ENCODE measurements at regions not wholly inside any gene's neighbourhood (a gene's known extent, or its start where the extent isn't known, plus 50 kb on each side); places are given as distances from the start of the nearest gene placed in this dataset.

DNA sequence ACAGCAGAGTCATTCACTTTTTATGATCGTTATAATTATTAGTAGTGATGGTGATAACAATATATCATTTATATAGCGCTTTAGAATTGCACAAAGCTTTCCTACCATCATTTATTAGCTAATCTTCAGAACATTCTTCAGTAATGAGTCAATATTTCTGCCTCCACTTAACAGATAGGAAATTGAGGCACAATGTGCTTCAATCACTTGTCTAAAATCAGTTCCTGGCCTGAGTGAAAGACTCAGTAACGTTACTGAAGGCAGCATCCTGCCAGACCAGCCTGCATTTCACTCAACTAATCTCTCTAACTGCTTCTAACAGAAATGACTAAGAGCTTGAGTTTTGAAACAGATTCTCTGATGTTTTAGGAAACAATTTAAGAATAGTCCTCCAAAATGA, 412.1 kb downstream of the MZT1 start:
- DNase-seq (ENCODE audit: low spot score): no peak
- in situ Hi-C loops (cut with MboI; ENCODE audit: low pct_unique_long_range_greater_than_20kb, low sequenced_read_pairs, unreplicated experiment): no loop called here
- TF ChIP-seq, protein P1, sequence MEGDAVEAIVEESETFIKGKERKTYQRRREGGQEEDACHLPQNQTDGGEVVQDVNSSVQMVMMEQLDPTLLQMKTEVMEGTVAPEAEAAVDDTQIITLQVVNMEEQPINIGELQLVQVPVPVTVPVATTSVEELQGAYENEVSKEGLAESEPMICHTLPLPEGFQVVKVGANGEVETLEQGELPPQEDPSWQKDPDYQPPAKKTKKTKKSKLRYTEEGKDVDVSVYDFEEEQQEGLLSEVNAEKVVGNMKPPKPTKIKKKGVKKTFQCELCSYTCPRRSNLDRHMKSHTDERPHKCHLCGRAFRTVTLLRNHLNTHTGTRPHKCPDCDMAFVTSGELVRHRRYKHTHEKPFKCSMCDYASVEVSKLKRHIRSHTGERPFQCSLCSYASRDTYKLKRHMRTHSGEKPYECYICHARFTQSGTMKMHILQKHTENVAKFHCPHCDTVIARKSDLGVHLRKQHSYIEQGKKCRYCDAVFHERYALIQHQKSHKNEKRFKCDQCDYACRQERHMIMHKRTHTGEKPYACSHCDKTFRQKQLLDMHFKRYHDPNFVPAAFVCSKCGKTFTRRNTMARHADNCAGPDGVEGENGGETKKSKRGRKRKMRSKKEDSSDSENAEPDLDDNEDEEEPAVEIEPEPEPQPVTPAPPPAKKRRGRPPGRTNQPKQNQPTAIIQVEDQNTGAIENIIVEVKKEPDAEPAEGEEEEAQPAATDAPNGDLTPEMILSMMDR (IDR thresholded peaks at IDR 0.05; ENCODE audit: extremely low read depth, insufficient read depth, missing control alignments): no peak

DNA sequence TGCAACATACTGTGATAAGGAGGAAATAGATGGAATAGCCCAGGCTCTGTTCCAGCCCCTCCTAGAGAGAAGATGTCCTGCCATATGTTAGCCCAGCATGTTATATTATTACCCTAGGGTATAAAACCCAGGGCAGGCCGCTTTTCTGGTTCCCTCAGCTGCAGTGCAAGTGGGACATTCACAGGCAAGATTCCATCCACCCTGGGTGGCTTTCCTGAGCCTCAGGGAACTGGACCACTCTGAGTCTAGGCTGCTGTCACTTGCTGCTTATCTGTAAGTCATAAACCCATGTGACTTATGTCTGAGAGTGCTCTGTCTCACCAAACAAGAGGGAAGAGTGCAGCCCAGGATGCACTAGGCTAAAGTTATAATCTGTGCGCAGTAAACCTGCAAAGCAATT, 413.2 kb downstream of the MZT1 start:
- in situ Hi-C loops (cut with MboI; ENCODE audit: low pct_unique_long_range_greater_than_20kb, low sequenced_read_pairs, unreplicated experiment): no loop called here
- no peak for DNase-seq (ENCODE audit: low spot score)
- TF ChIP-seq, protein P1 (IDR thresholded peaks at IDR 0.05; ENCODE audit: extremely low read depth, insufficient read depth, missing control alignments): no peak

DNA sequence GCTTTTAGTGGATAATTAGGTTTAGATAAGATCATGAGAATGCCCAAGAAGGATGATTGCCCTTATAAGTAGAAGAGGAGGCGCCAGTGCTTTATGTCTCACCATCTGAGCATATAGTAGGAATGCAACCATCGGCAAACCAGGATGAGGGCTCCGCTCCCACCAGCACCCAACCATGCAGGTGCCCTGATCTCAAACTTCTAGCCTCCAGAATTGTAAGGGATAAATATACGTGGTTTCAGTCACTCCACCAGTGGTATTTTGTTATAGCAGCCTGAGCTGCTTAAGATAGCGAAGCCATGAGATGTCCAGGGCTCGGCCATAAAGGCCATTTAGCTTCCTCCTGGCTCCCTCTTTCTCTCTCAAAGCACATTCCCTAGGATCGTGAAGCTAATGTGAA, 413.9 kb downstream of the MZT1 start:
- TF ChIP-seq, protein P1 (IDR thresholded peaks at IDR 0.05; ENCODE audit: extremely low read depth, insufficient read depth, missing control alignments): no peak
- DNase-seq (ENCODE audit: low spot score): no peak
- in situ Hi-C loops (cut with MboI; ENCODE audit: low pct_unique_long_range_greater_than_20kb, low sequenced_read_pairs, unreplicated experiment): no loop called here

DNA sequence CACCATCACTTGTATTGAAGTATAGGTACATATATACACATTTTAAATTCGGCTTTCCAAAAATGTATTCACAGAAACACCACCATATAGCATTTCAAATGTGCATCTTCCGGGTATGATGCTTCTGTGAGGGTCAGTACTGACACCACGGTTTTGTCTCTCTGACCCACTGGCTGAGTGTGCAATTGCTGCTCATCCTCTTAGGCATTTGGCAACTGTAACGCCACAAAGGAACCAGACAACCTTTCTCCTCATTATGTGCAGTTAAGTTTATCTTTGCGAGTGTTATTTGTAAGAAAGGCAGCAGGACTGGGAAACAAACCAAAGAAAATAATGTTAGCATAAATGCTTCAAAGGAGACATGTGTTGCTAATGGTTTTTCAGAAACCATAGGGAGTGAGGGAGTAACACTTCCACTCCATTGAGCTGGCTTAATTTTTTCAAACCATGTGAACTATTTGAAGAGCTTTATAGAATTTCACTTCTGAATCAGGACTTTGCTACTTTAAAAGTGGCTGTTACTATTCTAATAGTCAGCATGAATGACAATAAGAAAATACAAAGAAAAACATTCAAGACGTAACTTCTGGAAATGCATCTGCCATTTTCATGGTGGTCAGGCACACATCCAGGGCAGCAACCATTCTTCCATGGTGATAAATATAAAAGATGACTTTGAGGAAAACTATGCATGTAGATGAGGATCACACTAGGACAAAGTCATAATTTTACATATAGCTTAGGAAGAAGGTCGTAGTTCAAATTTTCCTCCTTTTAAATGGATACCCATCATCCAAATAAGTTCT, 423.3 kb downstream of the MZT1 start:
- DNase-seq (ENCODE audit: low spot score): no peak
- in situ Hi-C loops (cut with MboI; ENCODE audit: low pct_unique_long_range_greater_than_20kb, low sequenced_read_pairs, unreplicated experiment): no loop called here

DNA sequence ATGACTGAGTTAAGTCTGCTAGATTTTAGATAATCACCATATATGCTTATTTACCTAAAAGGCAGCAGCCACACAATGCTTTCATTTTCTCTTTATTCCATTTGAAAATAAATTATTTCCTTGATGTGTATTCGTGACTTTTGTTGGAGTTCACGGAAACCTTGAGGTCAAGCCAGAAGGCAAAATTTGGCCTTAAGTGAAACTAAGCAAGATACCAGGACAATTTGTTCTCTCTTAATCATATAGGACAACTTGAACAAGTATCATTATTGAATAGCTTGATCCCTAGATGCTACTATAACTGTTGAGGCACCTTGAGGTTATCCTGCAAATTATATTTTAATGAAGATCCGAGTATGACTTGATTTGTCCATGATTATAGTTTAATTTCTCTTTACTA, 429.2 kb upstream of the DACH1 start:
- TF ChIP-seq, protein P1 (IDR thresholded peaks at IDR 0.05; ENCODE audit: extremely low read depth, insufficient read depth, missing control alignments): no peak
- in situ Hi-C loops (cut with MboI; ENCODE audit: low pct_unique_long_range_greater_than_20kb, low sequenced_read_pairs, unreplicated experiment): no loop called here
- DNase-seq (ENCODE audit: low spot score): no peak

More for the DNA sequence above, 423.3 kb downstream of the MZT1 start:
- TF ChIP-seq, protein P1 (IDR thresholded peaks at IDR 0.05; ENCODE audit: extremely low read depth, insufficient read depth, missing control alignments): no peak

DNA sequence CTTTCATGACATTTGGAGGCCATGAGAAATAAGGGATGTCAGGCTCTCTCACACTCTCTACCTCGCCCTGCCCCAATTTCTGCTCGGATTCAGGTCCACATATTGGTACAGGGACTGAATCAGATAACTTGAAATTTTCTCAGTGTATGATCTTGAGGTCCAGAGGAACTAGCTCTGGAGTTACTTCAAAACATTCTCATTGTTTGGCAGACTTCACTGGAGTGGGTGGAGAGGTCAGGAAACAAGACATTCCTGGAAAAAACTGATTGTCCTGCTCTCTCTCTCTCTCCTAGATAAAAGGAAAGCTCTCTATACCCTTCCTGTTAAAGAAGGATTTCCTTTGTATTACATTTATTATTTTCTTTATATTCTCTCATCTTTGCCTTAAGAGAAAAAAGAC, 428.1 kb upstream of the DACH1 start:
- TF ChIP-seq, protein P1 (IDR thresholded peaks at IDR 0.05; ENCODE audit: extremely low read depth, insufficient read depth, missing control alignments): no peak
- in situ Hi-C loops (cut with MboI; ENCODE audit: low pct_unique_long_range_greater_than_20kb, low sequenced_read_pairs, unreplicated experiment): no loop called here
- no peak for DNase-seq (ENCODE audit: low spot score)
